ENCODE measurements at regions not wholly inside any gene's neighbourhood (a gene's known extent, or its start where the extent isn't known, plus 50 kb on each side); places are given as distances from the start of the nearest gene placed in this dataset.

DNA sequence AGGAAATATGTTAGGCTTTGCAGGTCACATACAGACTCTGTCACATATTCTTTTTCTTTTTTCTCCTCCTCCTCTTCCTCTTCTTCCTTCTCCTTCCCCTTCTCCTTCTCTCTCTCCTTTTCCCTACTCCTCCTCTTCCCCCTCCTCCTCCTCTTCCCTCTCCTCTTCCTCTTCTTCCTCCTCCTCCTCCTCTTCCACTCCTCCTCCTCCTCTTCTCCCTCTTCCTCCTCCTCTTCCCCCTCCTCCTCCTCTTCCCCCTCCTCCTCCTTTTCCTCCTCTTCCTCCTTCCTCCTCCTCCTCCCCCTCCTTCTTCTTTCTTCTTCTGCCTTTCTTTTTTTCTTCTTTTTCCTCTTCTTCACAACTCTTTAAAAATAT is 159.8 kb downstream of the KIF20B start:
- TF ChIP-seq, protein P1, sequence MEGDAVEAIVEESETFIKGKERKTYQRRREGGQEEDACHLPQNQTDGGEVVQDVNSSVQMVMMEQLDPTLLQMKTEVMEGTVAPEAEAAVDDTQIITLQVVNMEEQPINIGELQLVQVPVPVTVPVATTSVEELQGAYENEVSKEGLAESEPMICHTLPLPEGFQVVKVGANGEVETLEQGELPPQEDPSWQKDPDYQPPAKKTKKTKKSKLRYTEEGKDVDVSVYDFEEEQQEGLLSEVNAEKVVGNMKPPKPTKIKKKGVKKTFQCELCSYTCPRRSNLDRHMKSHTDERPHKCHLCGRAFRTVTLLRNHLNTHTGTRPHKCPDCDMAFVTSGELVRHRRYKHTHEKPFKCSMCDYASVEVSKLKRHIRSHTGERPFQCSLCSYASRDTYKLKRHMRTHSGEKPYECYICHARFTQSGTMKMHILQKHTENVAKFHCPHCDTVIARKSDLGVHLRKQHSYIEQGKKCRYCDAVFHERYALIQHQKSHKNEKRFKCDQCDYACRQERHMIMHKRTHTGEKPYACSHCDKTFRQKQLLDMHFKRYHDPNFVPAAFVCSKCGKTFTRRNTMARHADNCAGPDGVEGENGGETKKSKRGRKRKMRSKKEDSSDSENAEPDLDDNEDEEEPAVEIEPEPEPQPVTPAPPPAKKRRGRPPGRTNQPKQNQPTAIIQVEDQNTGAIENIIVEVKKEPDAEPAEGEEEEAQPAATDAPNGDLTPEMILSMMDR (IDR thresholded peaks at IDR 0.05) = no peak
- TF ChIP-seq POLR2A (IDR thresholded peaks at IDR 0.05) = no peak
- TF ChIP-seq POLR2AphosphoS5 (IDR thresholded peaks at IDR 0.05; ENCODE audit: insufficient read depth in 1 of 2, low read depth in 1 of 2) = no peak

Data from vagina (tissue), 2 donors.